Common myeloid progenitor, CD34-positive (primary cell): ENCODE measurements at regions not wholly inside any gene's neighbourhood (a gene's known extent, or its start where the extent isn't known, plus 50 kb on each side); places are given as distances from the start of the nearest gene placed in this dataset.
A peak's percentile ranks its signal among the peaks of the same experiment; 100 is the strongest.
"Not testable (repeated sequence)": the region's sequence is repeated elsewhere in the genome, so short reads cannot be mapped to it uniquely, and the experiment has no call there.

ENCODE experiments used
- CTCF ChIA-PET: fragments of 350-600 bp; sonication (Branson Sonifier 250); formaldehyde crosslinking; loops from one replicate; lab custom pipeline; 2021; ENCODE audit warnings: antibody characterized with exemption; lab: Charles Lee
- POLR2A ChIA-PET: fragments of 350-600 bp; sonication (Branson Sonifier 250); formaldehyde crosslinking; loops from one replicate; lab custom pipeline; 2021; ENCODE audit warnings: antibody characterized with exemption; lab: Charles Lee
- DNase-seq, 3 donors: peaks; one replicate each; pipeline versions ENCODE4 v3.0.0 to v3.0.0-alpha.2; 2013
- H3K27ac ChIP-seq, 2 experiments: 1 replicate in 1 of 2; 2 replicates in 1 of 2; pipeline ENCODE4 v1.7.0; 2013; ENCODE audit warnings: inconsistent platforms in 2 of 2, low read length in 2 of 2, mild to moderate bottlenecking in 2 of 2, low read depth in 1 of 2, moderate library complexity in 1 of 2; ENCODE audit not compliant: severe bottlenecking in 2 of 2, insufficient read depth in 1 of 2, poor library complexity in 1 of 2
- H3K27me3 ChIP-seq, 5 experiments: replicated peaks in 2 of 5; 1 replicate in 3 of 5; 2 replicates in 2 of 5; pipeline versions ENCODE4 v1.6.1 to v1.7.0; 2013; ENCODE audit warnings: low read length in 4 of 5, mild to moderate bottlenecking in 2 of 5, moderate library complexity in 2 of 5, inconsistent platforms in 1 of 5; ENCODE audit not compliant: insufficient read depth in 5 of 5, control insufficient read depth in 4 of 5
- H3K36me3 ChIP-seq, 4 experiments: 1 replicate in 2 of 4; 2 replicates in 2 of 4; pipeline versions ENCODE4 v1.6.1 to v1.7.0; 2013; ENCODE audit warnings: low read length in 3 of 4, control low read depth in 1 of 4, mild to moderate bottlenecking in 1 of 4; ENCODE audit not compliant: control insufficient read depth in 4 of 4, insufficient read depth in 4 of 4
- H3K4me1 ChIP-seq, 4 experiments: 1 replicate in 3 of 4; 2 replicates in 1 of 4; pipeline versions ENCODE4 v1.6.1 to v1.7.1; 2013; ENCODE audit warnings: low read length in 3 of 4, mild to moderate bottlenecking in 3 of 4, control low read depth in 1 of 4, inconsistent platforms in 1 of 4, moderate library complexity in 1 of 4; ENCODE audit not compliant: control insufficient read depth in 4 of 4, insufficient read depth in 4 of 4; ENCODE audit errors: control extremely low read depth in 1 of 4
- H3K4me3 ChIP-seq, 7 experiments: 1 replicate in 4 of 7; 2 replicates in 3 of 7; pipeline versions ENCODE4 v1.5.1 to v1.7.0; 2013; ENCODE audit warnings: mild to moderate bottlenecking in 7 of 7, low read length in 6 of 7, moderate library complexity in 6 of 7, inconsistent platforms in 2 of 7, low read depth in 2 of 7, control low read depth in 1 of 7; ENCODE audit not compliant: insufficient read depth in 4 of 7, control insufficient read depth in 1 of 7; ENCODE audit errors: extremely low read depth in 1 of 7
- H3K9me3 ChIP-seq, 5 experiments: 1 replicate in 4 of 5; 2 replicates in 1 of 5; pipeline versions ENCODE4 v1.6.1 to v1.7.1; 2013; ENCODE audit warnings: low read length in 4 of 5, mild to moderate bottlenecking in 2 of 5, inconsistent platforms in 1 of 5, low read depth in 1 of 5, moderate library complexity in 1 of 5; ENCODE audit not compliant: control insufficient read depth in 4 of 5, insufficient read depth in 2 of 5; ENCODE audit errors: control extremely low read depth in 1 of 5
- WGBS: methylation state at CpG from one replicate; pipeline ENCODE4 v1.1.5; 2013; ENCODE audit not compliant: insufficient coverage; 5-methylcytosine and 5-hydroxymethylcytosine counted together

DNA sequence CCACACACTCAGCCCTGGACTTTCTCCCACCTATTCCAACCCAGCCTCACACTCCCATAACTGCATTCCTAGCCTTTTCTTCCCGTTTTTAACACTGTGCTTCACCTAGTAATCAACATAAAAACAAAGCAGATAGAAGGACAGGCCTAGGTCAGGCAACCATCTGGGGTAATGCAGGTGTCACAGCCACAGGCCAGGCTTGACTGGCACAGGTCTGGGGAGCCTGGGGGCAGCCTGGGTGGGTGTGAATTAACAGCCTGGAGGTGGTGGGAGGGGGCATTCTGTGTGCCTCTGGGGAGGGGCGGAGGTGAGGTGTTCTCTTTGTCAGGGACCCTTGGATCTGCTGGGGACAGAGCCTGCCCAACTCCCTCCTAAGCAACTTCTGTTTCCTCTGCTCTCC is 332.6 kb downstream of the BCL2L11 start:
- H3K36me3 ChIP-seq, CTCF ChIA-PET, H3K9me3 ChIP-seq, POLR2A ChIA-PET, H3K27ac ChIP-seq, H3K4me3 ChIP-seq, H3K4me1 ChIP-seq, DNase-seq, H3K27me3 ChIP-seq: not testable (repeated sequence)
- no CpG with 5 or more reads among the region's 2 CpGs for WGBS

- H3K4me3 ChIP-seq, CTCF ChIA-PET, H3K27ac ChIP-seq, H3K27me3 ChIP-seq, H3K9me3 ChIP-seq, H3K4me1 ChIP-seq, POLR2A ChIA-PET, DNase-seq, H3K36me3 ChIP-seq: not testable (repeated sequence)
- no CpG with 5 or more reads among the region's 2 CpGs for WGBS
Measured at GRCh38 chr2:111453816-111454215, 333.1 kb downstream of the BCL2L11 start.

- no CpG with 5 or more reads among the region's 1 CpG for WGBS
- peak; percentile 69 to 90 (median 83) for DNase-seq
- H3K4me3 ChIP-seq, H3K27ac ChIP-seq, H3K4me1 ChIP-seq, H3K9me3 ChIP-seq, H3K36me3 ChIP-seq, H3K27me3 ChIP-seq, CTCF ChIA-PET, POLR2A ChIA-PET: not testable (repeated sequence)
Measured at GRCh38 chr2:111454404-111454803, 333.7 kb downstream of the BCL2L11 start.

DNA sequence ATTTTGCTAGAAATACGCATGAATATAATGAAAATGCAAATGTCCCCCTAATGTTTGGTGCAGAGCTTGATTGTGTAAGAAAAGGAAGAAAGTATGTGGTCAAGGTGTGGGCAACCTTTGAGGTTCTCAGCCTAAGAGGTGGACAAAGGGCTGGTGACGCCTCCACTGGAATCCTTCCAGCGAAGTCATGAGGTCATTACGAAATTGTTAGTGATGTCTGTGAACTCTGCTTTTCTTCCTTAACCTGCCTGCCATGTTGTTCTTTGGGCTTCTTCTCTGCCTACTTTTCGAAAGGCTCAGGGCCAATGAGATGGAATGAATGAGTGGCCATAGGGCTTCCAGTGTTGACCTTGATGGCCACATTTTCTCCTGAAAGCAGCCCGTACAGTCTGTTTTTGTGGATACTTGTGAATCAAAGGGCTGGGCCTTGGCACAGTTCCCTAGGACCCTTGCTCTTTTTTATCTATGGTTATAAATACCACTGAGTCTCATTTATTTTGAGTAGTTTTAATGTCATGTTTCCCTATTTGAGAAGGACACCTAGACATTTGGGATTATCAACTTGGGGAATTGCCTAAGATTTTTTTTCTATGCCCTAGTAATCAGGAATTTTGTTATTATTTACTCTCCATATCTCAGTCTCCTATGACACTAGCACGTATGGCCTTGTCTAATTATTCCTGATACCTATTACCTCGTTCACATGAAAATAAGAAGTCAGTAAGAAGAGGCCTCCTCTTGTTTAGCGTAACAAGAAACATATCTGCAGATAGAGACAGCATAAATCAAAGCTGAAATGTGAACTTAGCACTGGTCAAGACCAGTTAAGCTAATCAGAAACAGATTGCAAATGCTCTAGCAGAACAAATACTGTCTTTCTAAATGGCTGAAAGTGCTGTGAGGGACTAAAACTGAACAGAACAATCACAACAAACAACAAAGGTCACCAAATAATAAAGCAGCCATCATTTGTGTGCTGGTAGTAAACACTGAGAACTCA is 334.6 kb downstream of the BCL2L11 start:
- WGBS: 100% methylated on average over 3 of the region's 9 CpGs
- H3K4me1 ChIP-seq, H3K27me3 ChIP-seq, H3K9me3 ChIP-seq, DNase-seq, H3K36me3 ChIP-seq, CTCF ChIA-PET, H3K27ac ChIP-seq, POLR2A ChIA-PET, H3K4me3 ChIP-seq: not testable (repeated sequence)

DNA sequence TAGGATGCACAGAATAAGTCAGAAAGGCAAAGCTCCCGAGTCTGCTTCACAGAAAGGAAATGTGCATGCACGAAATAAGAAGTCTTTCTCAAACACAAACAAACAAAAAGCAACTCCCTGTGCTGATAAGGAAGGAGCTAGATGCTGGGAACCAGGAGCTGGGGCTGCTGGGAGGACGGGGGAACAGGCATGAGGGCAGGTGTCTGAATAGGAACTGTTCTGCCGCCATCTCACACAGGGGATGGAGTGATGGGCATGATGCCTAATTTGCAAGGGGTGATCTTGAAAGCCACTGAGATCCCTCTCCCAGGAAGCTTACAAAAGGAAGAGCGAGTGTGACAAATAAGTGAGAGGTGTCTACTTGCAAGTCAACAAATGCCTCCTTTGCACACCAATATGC is 336.5 kb downstream of the BCL2L11 start:
- WGBS: 100% methylated on average over 1 of the region's 5 CpGs
- H3K27ac ChIP-seq, H3K4me3 ChIP-seq, H3K36me3 ChIP-seq, CTCF ChIA-PET, H3K27me3 ChIP-seq, H3K4me1 ChIP-seq, H3K9me3 ChIP-seq, POLR2A ChIA-PET, DNase-seq: not testable (repeated sequence)

GRCh38 chr2:111460901-111461300 is 340.2 kb downstream of the BCL2L11 start:
- H3K27ac ChIP-seq, H3K9me3 ChIP-seq, H3K36me3 ChIP-seq, POLR2A ChIA-PET, H3K4me3 ChIP-seq, H3K27me3 ChIP-seq, H3K4me1 ChIP-seq, CTCF ChIA-PET: not testable (repeated sequence)
- no CpG with 5 or more reads among the region's 5 CpGs for WGBS
- DNase-seq: peak in 1 of 3 donors; percentile 35

GRCh38 chr2:111461831-111462230 is 341.1 kb downstream of the BCL2L11 start:
- H3K9me3 ChIP-seq, CTCF ChIA-PET, H3K27ac ChIP-seq, H3K36me3 ChIP-seq, DNase-seq, H3K27me3 ChIP-seq, H3K4me3 ChIP-seq, H3K4me1 ChIP-seq, POLR2A ChIA-PET: not testable (repeated sequence)
- WGBS: no CpG with 5 or more reads among the region's 1 CpG
